Upper lobe of right lung (tissue), 1 donor: ENCODE measurements at regions not wholly inside any gene's neighbourhood (a gene's known extent, or its start where the extent isn't known, plus 50 kb on each side); places are given as distances from the start of the nearest gene placed in this dataset.

Experiments
- ATAC-seq: fragments of 200-7000 bp; cut with Tn5 transposase; one replicate; pipeline ENCODE4 v1.9.1; 2020; ENCODE audit warnings: mild to moderate bottlenecking, moderate library complexity
- DNase-seq: peaks from one replicate; pipeline ENCODE4 v3.0.0-alpha.2; 2020
- H3K27ac ChIP-seq: fragments of 200-600 bp; one replicate; pipeline ENCODE4 v1.8.0; 2022
- H3K27me3 ChIP-seq: fragments of 200-600 bp; one replicate; pipeline ENCODE4 v1.8.0; 2022; ENCODE audit warnings: mild to moderate bottlenecking
- H3K36me3 ChIP-seq: fragments of 200-600 bp; one replicate; pipeline ENCODE4 v1.8.0; 2022
- H3K4me1 ChIP-seq: fragments of 200-600 bp; one replicate; pipeline ENCODE4 v1.8.0; 2022
- H3K4me3 ChIP-seq: fragments of 200-600 bp; one replicate; pipeline ENCODE4 v1.8.0; 2022; ENCODE audit warnings: mild to moderate bottlenecking
- H3K9me3 ChIP-seq: fragments of 200-600 bp; one replicate; pipeline ENCODE4 v1.8.0; 2022
- CTCF ChIP-seq: fragments of 200-600 bp; IDR thresholded peaks from one replicate; pipeline ENCODE4 v1.8.0; 2022; ENCODE audit warnings: antibody characterized with exemption
- intact Hi-C: fragments of 100-400 bp; cut with DNase I; formaldehyde crosslinking; loops from one replicate; pipeline ENCODE4 v1.11.0; 2022
- donor health status: DM: no; HTN: yes; CAD: no; lungs with severe emphysema.

- Histone ChIP-seq H3K4me1 (no peaks in the 10 kb centered on the region), H3K9me3 (no peaks in the 10 kb centered on the region), H3K36me3 (no peaks in the 10 kb centered on the region), H3K27ac (no peak overlapping the region), H3K4me3 (no peak overlapping the region), H3K27me3 (no peaks in the 10 kb centered on the region)
- ATAC-seq (no peak), DNase-seq (no peak)
- intact Hi-C loops = no loop called here
- TF ChIP-seq CTCF = no peak
These were observed 101.6 kb upstream of the TMEM18 start for GRCh38 chr2:778731-779350.

GRCh38 chr2:777546-777945 lies 100.3 kb upstream of the TMEM18 start:
- intact Hi-C loops = no loop called here
- H3K27me3 ChIP-seq = no peaks in the 10 kb centered on the region
- no peaks in the 10 kb centered on the region for H3K4me1 ChIP-seq
- DNase-seq (no peak), ATAC-seq (peak; percentile 12)
- H3K27ac ChIP-seq = no peak overlapping the region
- H3K4me3 ChIP-seq = no peak overlapping the region
- H3K9me3 ChIP-seq = no peaks in the 10 kb centered on the region
- no peak for TF ChIP-seq CTCF
- no peaks in the 10 kb centered on the region for H3K36me3 ChIP-seq

GRCh38 chr2:777051-777450 lies 99.8 kb upstream of the TMEM18 start:
- intact Hi-C loops = no loop called here
- no peaks in the 10 kb centered on the region for H3K4me1 ChIP-seq
- no peaks in the 10 kb centered on the region for H3K27me3 ChIP-seq
- H3K9me3 ChIP-seq = no peaks in the 10 kb centered on the region
- no peak for TF ChIP-seq CTCF
- no peak overlapping the region for H3K27ac ChIP-seq
- DNase-seq (no peak), ATAC-seq (no peak)
- H3K36me3 ChIP-seq = no peaks in the 10 kb centered on the region
- no peak overlapping the region for H3K4me3 ChIP-seq

- no peak for DNase-seq
- no peaks in the 10 kb centered on the region for H3K9me3 ChIP-seq
- H3K4me3 ChIP-seq = no peak overlapping the region
- intact Hi-C loops = no loop called here
- no peak for ATAC-seq
- no peak overlapping the region for H3K27ac ChIP-seq
- no peaks in the 10 kb centered on the region for H3K36me3 ChIP-seq
- TF ChIP-seq CTCF = no peak
- H3K27me3 ChIP-seq = no peaks in the 10 kb centered on the region
- no peaks in the 10 kb centered on the region for H3K4me1 ChIP-seq
These were observed 99.3 kb upstream of the TMEM18 start for GRCh38 chr2:776487-776886.

GRCh38 chr2:776038-776437 lies 98.8 kb upstream of the TMEM18 start:
- H3K27ac ChIP-seq = no peak overlapping the region
- TF ChIP-seq CTCF = no peak
- H3K4me1 ChIP-seq = no peaks in the 10 kb centered on the region
- no peak for ATAC-seq
- DNase-seq = no peak
- H3K4me3 ChIP-seq = no peak overlapping the region
- H3K9me3 ChIP-seq = no peaks in the 10 kb centered on the region
- intact Hi-C loops = no loop called here
- no peaks in the 10 kb centered on the region for H3K27me3 ChIP-seq
- no peaks in the 10 kb centered on the region for H3K36me3 ChIP-seq

GRCh38 chr2:774436-774835 lies 97.2 kb upstream of the TMEM18 start:
- no peaks in the 10 kb centered on the region for H3K4me1 ChIP-seq
- no peak overlapping the region for H3K27ac ChIP-seq
- no peak for ATAC-seq
- TF ChIP-seq CTCF = no peak
- DNase-seq = no peak
- H3K27me3 ChIP-seq = no peaks in the 10 kb centered on the region
- no peak overlapping the region for H3K4me3 ChIP-seq
- H3K36me3 ChIP-seq = no peaks in the 10 kb centered on the region
- intact Hi-C loops = no loop called here
- H3K9me3 ChIP-seq = no peaks in the 10 kb centered on the region
